GM21723 (cell line): ENCODE measurements at regions not wholly inside any gene's neighbourhood (a gene's known extent, or its start where the extent isn't known, plus 50 kb on each side); places are given as distances from the start of the nearest gene placed in this dataset.
"Not testable (repeated sequence)": the region's sequence is repeated elsewhere in the genome, so short reads cannot be mapped to it uniquely, and the experiment has no call there.

Experiments
- ATAC-seq: cut with Tn5 transposase; IDR thresholded peaks from one replicate; pipeline ENCODE4 v1.9.1; 2021; ENCODE audit warnings: mild to moderate bottlenecking, moderate library complexity; ENCODE audit not compliant: unreplicated experiment

DNA sequence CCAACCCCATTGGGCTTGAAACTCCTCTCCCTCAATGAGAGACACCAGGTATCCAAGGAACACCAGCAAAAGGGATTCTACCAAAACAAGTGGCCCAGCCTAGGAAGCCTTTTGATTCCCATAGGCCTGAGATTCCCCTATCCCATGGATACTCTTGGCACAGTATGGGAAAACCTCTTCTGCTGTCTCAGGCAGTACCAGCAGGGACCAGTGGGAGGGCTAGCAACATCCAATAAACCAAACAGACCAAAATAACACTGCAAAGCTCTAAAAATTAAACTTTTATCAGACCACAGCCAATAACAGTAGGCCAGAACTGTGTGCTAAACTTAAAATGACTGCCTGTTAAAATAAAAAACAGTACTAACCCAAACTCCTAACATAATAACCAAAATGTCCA lies 153.9 kb upstream of the CES5A start:
- no peak for ATAC-seq

DNA sequence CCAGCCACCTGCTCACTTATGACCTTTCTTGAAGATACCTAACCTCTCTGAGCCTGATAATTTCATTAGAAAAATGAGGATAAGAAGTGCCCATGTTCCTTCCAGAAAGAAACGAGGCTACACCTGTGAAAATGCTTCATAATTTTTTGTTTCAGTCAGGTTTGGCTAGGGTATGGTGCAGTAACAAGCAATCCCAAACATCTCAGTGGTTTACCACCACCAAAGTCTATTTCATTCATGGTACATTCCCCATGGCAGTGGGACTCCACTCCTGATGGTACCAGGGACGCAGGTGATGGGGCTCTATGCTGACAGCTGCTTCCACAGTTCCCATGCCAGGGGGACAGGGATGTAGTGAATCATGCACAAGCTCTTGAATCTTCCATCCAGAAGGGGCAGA lies 147.6 kb upstream of the CES5A start:
- ATAC-seq = no peak

DNA sequence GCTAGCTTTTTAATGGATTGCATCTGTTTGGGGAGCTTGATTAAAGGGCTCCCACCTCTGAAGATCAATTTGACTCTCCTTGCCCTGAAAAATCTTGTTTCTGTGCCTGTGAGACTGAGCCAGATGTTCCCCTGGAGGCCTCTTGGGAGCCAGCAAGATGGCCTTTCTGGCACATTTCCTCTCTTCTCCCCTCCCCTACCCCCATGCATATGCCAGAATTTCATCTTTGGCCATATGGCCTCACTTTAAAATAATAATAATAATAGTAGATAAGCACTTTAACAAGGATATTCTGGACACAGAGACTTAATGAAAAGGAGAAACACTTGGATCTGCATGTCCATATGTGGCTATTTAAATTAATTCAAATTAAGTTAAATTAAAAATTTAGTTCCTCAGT lies 144.1 kb upstream of the CES5A start:
- no peak for ATAC-seq

DNA sequence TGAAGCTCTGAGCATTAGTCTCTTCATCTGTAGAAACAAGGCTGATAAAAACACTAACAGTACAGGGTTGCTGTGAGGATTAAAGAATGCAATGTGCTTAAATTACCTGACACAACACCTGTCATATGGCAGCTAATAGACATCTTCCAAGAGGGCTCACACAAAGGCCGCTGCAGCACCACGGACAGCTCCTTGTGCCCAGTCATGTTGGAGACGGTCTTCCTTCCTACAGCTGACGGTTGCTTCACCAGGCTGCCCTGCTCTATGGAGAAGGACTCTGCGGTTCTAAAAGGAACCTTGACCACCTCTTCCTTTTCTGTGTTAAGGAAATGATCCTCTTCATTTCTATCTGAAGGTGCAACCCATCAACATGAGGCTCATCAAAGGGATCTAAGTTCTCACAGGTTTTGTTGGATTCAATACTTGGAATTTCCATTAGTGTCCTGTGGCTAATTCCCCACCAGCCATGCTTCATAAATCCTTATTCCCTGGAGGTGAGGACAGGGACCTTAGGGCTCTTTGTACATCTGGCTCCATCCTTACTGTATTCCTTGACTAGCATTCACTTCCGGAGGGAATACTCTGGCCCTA lies 138.9 kb upstream of the CES5A start:
- ATAC-seq = no peak

DNA sequence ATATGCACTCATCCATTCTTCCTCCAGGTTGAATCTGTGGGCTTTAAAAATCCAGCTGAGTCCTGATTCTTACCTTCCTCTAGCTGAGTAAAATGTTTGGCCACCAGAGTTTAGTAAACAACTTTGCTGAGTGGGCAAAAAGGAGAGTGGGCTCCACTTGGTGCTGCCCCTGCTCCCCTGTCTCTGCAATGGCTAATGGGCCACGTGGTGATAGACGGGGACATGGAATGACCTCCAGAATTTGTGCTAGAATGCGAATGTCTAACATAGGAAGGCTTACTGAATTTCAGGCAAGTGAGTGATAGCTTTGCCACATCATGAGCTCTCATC lies 137.3 kb upstream of the CES5A start:
- ATAC-seq = no peak

DNA sequence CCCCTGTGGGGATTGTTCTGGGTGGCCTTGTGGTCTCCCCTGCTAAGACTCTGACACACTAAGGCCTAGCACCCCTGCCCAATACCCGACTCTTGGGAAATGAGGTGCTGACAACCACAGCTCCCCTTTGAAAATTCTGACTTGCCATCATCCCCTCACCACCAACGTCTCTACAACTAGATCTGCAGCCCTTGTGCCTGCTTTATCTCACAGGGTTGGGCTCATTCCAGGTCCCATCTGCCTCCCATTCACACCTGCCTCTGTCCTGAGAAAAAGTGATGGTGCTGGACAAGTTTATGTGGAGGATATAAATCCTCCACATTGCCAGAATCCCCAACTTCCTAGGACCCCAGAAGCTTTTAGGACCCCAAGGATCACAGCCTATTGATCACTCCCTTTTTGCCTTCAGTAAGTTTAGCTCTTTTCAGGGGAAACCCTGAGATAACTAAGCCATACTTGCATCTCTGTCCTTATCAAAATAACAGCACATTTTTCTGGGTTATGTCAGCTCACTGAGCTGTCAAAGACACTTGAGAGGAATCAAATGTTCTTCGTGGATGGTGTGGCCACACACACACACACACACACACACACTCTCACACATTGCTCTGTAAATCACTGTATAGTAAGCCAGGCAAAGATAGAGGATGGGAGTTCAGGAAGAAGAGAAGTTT lies 136.8 kb upstream of the CES5A start:
- no peak for ATAC-seq

DNA sequence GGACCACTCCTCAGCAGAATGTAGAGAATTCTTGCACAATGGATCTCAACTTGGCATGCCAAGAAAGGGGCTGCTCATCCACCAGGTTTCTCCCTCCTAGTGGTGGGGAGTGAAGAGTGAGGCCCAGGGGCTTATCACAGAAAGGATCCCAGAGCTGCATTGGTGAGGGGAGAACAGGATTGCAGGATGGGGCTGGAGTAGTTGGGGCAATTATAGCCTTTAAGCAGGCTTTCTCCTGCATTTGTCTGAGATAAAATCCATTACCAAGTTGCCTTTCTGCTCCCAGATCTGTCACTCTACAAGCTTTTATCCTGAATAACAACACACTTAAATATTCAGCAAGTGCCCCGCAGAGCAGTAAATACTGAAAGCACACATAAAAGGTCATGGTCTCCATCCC lies 130.8 kb upstream of the CES5A start:
- ATAC-seq = no peak

DNA sequence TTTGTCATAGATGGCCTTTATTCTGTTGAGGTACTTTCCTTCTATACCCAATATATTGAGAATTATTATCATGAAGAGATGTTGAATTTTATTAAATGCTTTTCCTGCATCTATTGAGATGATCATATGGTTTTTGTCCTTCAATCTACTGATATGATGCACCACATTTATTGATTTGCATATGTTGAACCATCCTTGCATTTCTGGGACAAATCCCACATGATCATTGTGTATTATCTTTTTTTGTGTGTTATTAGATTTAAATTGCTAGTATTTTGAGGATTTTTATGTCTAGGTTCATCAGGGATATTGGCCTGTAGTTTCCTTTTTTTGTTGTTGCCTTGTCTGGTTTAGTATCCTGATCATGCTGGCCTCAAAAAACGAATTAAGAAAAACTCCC lies 124.5 kb upstream of the CES5A start:
- ATAC-seq = no peak

DNA sequence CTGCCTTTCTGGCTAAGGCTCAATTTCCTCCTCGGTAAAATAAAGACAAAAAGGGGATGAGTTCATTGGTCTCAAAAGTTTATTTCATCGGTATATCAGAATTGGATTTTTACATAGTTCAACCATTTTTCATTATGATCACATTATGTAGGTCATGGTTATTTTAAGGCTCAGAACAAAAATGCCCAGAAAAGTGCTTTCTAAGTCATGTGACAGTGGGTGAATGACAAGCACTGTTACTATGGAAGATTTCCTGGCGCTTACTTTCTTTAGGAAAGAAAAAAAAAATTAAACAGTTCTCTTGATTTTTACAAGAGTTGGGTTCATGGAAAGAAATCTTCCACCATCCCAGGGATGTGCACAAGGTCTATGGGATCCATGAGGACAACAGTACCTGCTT lies 117.9 kb upstream of the CES5A start:
- no peak for ATAC-seq

DNA sequence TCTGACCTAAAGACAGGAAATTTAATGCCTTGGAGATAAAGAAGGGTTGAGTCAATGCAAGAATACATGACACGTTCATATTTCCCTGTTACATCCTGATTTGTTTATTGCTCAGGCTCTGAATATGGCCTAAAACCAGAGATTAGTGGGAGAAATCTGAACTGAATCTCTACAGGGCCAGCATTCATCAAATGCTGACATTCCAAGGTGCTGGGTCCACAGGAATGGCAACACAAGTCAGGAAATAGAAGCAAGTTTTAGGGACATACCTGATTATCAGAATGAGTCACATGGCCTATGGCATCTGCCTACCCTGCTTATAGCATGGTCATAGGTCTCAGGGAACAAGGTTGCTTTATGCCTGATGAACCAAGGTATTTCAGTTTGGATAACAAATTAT lies 117.4 kb upstream of the CES5A start:
- no peak for ATAC-seq

DNA sequence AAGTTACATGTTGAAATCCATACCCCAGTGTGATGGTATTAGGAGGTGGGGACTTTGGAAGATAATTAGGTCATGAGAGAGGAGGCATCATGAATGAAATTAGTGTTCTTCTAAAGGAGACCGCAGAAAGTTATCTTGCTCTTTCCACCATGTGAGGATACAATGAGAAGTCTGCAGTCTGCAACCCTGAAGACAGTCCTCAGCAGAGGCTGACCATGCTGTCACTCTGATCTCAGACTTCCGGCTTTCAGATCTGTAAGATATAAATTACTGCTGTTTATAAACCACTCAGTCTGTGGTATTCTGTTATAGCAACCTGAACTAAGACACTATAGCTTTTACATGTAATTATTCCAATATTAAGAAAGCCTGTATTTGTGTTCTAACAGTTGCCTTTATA lies 116.7 kb upstream of the CES5A start:
- no peak for ATAC-seq

DNA sequence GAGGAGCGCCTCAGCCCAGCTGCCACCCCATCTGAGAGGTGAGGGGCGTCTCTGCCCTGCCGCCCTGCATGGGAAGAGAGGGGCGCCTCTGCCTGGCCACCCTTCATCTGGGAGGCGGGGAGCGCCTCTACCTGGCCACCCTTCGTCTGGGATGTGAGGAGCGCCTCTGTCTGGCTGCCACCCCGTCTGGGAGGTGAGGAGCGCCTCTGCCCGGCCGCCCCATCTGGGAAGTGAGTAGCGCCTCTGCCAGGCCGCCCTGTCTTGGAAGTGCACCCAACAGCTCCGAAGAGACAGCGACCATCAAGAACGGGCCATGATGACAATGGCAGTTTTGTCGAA lies 114.4 kb upstream of the CES5A start:
- ATAC-seq = no peak

DNA sequence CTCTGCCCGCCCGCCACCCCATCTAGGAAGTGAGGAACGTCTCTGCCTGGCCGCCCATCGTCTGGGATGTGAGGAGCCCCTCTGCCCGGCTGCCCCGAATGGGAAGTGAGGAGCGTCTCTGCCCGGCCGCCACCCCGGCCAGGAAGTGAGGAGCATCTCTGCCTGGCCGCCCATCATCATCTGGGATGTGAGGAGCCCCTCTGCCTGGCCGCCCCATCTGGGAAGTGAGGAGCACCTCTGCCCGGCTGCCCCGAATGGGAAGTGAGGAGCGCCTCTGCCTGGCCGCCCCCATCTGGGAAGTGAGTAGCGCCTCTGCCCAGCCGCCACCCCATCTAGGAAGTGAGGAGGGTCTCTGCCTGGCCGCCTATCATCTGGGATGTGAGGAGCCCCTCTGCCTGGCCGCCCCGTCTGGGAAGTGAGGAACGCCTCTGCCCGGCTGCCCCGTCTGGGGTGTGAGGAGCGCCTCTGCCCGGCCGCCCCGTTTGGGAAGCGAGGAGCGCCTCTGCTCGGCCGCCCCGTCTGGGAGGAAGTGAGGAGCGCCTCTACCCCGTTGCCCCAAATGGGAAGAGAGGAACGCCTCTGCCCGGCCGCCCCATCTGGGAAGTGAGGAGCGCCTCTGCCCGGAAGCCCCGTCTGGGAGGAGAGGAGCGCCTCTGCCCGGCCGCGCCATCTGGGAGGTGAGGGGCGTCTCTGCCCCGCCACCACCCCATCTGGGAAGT lies 113.8 kb upstream of the CES5A start:
- ATAC-seq = not testable (repeated sequence)

DNA sequence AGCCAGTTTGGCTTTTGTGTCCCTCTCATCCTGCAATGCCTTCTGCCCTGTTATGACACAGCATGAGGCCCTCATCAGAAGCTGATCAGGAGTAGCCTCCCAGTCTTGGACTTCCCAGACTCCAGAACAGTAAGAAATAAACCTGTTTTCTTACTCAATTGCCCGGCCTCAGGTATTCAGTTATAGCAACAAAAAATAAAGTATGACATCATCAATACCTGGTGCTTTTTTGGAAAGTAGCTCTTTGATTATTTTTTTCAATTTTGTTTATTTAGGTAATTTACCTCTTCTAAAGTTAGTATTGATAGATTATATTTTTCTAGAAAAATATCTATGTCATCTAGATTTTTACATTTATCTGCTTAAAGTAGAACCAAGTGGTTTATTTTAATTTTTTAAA lies 112.8 kb upstream of the CES5A start:
- ATAC-seq = no peak

DNA sequence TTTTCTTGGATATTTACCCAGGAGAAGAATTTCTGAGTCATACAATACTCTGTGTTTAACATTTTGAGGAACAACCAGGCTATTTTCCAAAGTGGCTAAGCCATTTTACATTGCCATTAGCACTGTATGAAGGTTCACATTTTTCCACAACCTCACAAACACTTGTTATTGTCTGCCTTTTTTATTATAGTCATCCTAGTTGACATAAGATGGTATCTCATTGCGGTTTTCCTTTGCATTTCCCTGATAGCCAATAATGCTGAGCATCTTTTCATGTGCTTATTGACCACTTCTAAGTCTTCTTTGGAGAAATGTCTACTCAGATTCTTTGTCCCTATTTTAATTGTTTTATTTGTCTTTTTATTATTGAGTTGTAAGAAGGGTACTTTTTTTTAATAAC lies 107.4 kb upstream of the CES5A start:
- no peak for ATAC-seq

DNA sequence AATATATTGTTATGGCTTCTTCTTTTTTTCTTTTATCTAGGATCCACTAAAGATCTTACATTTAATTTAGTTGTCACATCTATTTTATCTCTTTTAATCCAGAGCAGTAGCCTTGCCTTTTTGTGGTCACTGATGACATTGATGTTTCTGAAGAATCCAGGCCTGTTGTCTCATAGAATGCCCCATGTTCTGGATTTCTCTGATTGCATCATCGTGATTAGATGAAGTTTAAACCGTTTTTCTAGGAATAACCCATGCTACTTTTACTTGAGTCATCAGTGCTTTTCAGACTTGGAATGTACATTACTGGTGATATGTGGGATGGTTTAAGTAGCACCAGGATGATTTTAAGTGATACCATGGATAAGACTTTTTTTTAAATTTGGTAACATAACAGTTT lies 106.4 kb upstream of the CES5A start:
- ATAC-seq = no peak

DNA sequence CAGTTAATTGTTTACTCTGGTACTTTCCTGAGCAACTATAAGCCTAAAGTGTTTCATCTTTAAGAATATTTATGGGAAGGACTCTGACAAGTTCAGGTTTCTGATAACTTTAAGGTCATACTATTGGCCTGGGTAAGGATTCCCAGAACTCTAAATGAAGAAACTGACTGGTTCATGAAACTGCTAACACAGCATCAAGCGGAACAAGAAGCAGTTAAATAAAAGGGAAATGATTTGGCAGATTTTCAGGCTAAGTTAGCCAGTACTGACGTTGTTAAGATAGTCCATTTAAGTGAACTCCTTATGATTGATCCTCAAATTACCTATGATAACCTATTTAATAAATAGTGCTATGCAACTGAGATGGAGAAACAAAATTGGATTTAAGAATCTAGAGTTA lies 101.6 kb upstream of the CES5A start:
- ATAC-seq = no peak

DNA sequence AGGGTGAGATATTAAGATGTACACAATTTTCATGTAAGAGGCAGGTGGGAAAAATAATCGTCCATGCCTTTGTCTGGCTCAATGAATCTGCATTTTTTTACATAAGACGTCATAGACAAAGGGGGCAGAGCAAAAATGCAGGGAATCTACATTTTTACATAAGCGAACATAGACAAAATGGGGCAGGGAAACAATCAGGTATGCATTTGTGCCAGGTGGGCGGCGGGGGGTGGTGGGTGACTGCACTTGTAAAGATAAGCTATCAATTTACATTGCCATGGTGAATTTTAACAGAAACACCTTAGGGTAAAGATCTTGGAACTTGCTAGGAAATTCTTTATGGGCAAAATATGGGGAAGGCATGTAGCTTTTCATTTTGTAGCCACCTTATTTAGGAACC lies 96.3 kb upstream of the CES5A start:
- ATAC-seq = no peak

DNA sequence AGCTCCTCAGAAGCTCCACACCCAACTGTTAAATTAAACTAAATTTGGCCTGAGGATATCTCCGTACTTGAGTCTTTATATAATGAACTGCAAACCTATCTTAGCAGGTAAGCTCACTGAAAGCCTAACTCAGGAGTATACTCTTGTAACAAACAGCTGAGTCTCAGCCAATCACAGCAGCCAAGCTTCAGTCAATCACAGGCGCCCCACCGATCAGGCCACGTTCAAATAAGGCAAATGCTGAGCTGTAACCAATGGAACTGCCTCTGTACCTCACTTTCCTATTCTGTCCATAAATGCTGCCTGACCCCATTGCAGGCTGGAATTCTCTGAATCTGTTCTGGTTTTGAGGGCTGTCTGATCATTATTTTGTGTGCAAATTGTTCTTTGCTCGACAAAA lies 93.0 kb upstream of the CES5A start:
- no peak for ATAC-seq

DNA sequence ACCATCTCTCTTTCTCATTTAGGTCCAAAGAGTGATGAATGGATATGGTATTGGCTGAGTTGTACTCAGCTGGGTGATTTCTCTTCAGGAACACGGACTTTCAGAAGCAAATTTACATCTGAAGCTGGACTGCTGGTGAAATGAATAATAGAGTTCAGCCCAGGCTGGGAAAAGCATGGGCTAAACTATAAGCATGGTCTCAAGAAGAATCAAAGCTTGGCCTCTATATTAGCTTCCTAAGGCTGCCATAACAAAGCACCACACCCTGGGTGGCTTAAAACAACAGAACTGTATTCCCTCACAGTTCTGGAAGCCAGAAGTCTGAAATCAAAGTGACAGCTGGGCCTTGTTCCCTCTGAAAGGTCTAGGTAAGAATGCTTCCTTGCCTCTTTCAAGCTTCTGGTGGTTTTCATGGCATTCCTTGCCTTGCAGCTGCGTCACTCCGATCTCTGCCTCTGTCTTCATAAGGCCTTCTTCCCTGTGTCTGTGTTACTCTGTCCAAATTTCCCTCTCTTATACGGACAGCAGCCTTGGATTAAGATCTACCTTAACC lies 89.8 kb upstream of the CES5A start:
- no peak for ATAC-seq

DNA sequence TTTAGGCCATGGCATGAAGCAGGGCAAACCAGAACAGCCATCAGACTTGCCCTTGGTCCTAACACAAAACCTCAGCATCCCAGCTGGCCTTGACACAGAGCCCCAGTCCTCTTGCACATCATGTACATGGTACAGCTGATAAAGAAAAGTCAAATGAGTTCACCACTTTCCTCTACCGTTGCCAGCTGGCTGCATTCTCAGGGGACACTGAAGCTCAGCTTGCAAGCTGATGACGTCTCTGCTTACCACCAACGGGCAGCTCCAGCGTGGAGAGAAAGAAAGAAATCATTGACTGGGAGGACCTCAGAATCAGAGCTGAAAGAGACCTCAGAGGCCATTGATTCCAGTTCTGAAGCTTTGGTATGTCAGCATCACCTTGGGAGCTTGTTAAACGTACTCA lies 80.7 kb upstream of the CES5A start:
- ATAC-seq = no peak

DNA sequence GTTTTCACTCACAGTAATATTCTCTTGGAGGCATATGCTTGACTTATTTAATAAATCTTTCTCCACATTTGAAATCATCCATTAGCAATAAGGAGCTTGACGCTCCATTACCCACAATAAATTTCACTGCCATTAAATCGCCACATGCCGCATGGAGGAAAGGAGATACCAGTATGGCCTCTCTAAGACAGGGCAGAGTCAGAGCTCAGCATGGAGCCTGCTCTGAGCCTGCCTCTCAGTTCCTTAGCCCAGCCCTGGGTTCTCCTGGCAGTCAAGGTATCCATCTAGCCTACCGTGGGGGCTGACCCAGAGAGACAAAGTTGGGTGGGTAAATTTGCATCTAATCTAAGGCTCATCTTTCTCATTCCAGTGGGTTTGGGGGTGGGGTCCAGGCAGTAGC lies 80.3 kb upstream of the CES5A start:
- no peak for ATAC-seq

DNA sequence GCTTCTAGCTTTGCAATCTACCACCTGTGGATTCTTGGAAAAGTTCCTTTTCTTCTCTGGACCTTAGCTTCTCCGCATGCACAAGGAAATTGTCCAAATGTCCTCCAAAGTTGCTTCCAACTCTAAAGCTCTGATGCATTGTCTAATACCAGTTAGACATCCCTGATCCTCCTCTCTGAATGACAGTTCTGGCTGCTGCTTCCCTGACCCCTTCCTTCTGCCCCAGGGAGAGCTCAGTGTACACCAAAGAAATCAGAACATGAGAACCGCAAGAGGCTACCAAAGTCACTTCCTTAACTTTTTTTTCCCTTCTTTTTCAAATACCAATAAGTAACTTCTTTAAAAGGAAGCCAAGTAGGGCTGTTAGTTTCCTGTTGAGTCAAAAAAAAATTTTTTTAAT lies 79.7 kb upstream of the CES5A start:
- ATAC-seq = no peak
